ENCODE measurements at regions not wholly inside any gene's neighbourhood (a gene's known extent, or its start where the extent isn't known, plus 50 kb on each side); places are given as distances from the start of the nearest gene placed in this dataset.
"Not testable (repeated sequence)": the region's sequence is repeated elsewhere in the genome, so short reads cannot be mapped to it uniquely, and the experiment has no call there.

DNA sequence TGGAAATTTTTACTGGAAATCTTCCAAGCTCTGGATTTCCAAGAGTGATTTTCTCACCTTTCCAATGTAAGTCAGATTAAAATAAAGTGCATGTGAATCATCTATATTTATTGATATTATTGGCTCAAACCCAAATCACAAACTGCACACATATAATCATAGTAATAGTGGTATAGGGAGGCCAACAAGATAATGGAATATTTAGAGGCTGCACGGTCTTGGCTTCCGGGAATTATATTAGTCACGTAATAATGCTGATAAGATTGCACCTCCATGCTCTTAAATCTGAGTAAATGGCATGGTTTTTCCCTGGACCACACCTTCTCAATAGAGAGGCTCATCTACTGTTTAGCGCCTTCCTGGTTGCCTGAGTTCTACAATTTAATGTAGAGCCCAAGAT, 567.1 kb upstream of the NR2F2 start:
- FAIRE-seq = no peak
- no peak for TF ChIP-seq CTCF (IDR thresholded peaks at IDR 0.05; ENCODE audit: insufficient read depth, low read length, severe bottlenecking)
- Histone ChIP-seq H3K27me3 (ENCODE audit: control insufficient read depth, insufficient read depth, low read length) (no peaks in the 10 kb centered on the region), H3K4me3 (ENCODE audit: low read depth, low read length) (no peak overlapping the region), H3K36me3 (ENCODE audit: control insufficient read depth, insufficient read depth, low read length) (no peaks in the 10 kb centered on the region)
- DNase-seq (ENCODE audit: low read depth) = no peak

GRCh38 chr15:95765161-95765560, 565.3 kb upstream of the NR2F2 start:
- DNase-seq (ENCODE audit: low read depth) = no peak
- H3K36me3 ChIP-seq (ENCODE audit: control insufficient read depth, insufficient read depth, low read length) = no peaks in the 10 kb centered on the region
- TF ChIP-seq CTCF (IDR thresholded peaks at IDR 0.05; ENCODE audit: insufficient read depth, low read length, severe bottlenecking) = no peak
- FAIRE-seq = no peak
- no peak overlapping the region for H3K4me3 ChIP-seq (ENCODE audit: low read depth, low read length)
- H3K27me3 ChIP-seq (ENCODE audit: control insufficient read depth, insufficient read depth, low read length) = no peaks in the 10 kb centered on the region

- Histone ChIP-seq H3K27me3 (ENCODE audit: control insufficient read depth, insufficient read depth, low read length) (no peaks in the 10 kb centered on the region), H3K36me3 (ENCODE audit: control insufficient read depth, insufficient read depth, low read length) (no peaks in the 10 kb centered on the region), H3K4me3 (ENCODE audit: low read depth, low read length) (no peak overlapping the region)
- no peak for FAIRE-seq
- TF ChIP-seq CTCF (IDR thresholded peaks at IDR 0.05; ENCODE audit: insufficient read depth, low read length, severe bottlenecking) = no peak
- peak; percentile 62 for DNase-seq (ENCODE audit: low read depth)
These were observed 560.3 kb upstream of the NR2F2 start for GRCh38 chr15:95770196-95770595.

GRCh38 chr15:95772982-95773381, 557.5 kb upstream of the NR2F2 start:
- no peak for TF ChIP-seq CTCF (IDR thresholded peaks at IDR 0.05; ENCODE audit: insufficient read depth, low read length, severe bottlenecking)
- DNase-seq (ENCODE audit: low read depth) = no peak
- FAIRE-seq = no peak
- Histone ChIP-seq H3K27me3 (ENCODE audit: control insufficient read depth, insufficient read depth, low read length) (no peaks in the 10 kb centered on the region), H3K36me3 (ENCODE audit: control insufficient read depth, insufficient read depth, low read length) (no peaks in the 10 kb centered on the region), H3K4me3 (ENCODE audit: low read depth, low read length) (no peak overlapping the region)

DNA sequence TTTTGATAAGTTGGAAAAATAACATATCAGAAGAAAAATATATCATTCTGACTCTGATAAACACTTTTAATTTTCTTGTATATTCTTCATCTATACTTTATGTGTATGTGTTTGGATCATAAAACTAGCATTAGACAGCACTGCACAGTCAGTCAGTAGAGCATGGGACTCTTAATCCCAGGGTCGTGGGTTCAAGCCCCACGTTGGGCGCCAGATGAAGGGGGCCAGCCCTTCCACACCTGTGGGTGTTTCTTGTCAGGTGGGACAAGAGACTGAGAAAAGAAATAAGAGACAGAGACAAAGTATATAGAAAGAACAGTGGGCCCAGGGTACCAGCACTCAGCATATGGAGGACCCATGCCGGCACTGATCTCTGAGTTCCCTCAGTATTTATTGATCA, 546.0 kb upstream of the NR2F2 start:
- H3K27me3 ChIP-seq (ENCODE audit: control insufficient read depth, insufficient read depth, low read length) = no peaks in the 10 kb centered on the region
- no peaks in the 10 kb centered on the region for H3K36me3 ChIP-seq (ENCODE audit: control insufficient read depth, insufficient read depth, low read length)
- DNase-seq (ENCODE audit: low read depth) (no peak), FAIRE-seq (no peak)
- no peak overlapping the region for H3K4me3 ChIP-seq (ENCODE audit: low read depth, low read length)
- no peak for TF ChIP-seq CTCF (IDR thresholded peaks at IDR 0.05; ENCODE audit: insufficient read depth, low read length, severe bottlenecking)

DNA sequence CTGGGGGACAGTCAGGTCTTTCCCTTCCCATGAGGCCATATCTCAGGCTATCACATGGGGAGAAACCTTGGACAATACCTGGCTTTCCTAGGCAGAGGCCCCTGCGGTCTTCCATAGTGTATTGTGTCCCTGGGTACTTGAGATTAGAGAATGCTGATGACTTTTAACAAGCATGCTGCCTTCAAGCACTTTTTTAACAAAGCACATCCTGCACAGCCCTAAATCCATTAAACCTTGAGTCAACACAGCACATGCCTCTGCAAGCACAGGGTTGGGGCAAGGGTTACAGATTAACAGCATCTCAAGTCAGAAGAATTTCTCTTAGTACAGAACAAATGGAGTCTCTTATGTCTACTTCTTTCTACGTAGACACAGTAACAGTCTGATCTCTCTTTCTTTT, 545.2 kb upstream of the NR2F2 start:
- H3K27me3 ChIP-seq (ENCODE audit: control insufficient read depth, insufficient read depth, low read length); H3K36me3 ChIP-seq (ENCODE audit: control insufficient read depth, insufficient read depth, low read length); H3K4me3 ChIP-seq (ENCODE audit: low read depth, low read length); FAIRE-seq: not testable (repeated sequence)
- DNase-seq (ENCODE audit: low read depth) = peak; percentile 75
